Endothelial cell of umbilical vein (primary cell): ENCODE measurements at regions not wholly inside any gene's neighbourhood (a gene's known extent, or its start where the extent isn't known, plus 50 kb on each side); places are given as distances from the start of the nearest gene placed in this dataset.

ENCODE experiments used
- BruUV-seq: library from RNA; stranded (reverse); fragments of 400-500 nt; replicated peaks from 2 replicates; lab custom pipeline; 2021; lab: Mats Ljungman, UMichigan
- CTCF ChIA-PET: fragments of 300-600, 350-600 bp; sonication (Branson Sonifier 250); formaldehyde crosslinking; loops from one replicate; lab custom pipeline; 2021; ENCODE audit warnings: antibody characterized with exemption, inconsistent platforms; lab: Charles Lee
- POLR2A ChIA-PET: fragments of 300-600, 350-600 bp; sonication (Branson Sonifier 250); formaldehyde crosslinking; loops from one replicate; lab custom pipeline; 2021; ENCODE audit warnings: antibody characterized with exemption, inconsistent platforms; lab: Charles Lee
- DNase-seq: peaks from one replicate; pipeline ENCODE4 v3.0.0-alpha.2; 2011; ENCODE audit warnings: low read depth, low spot score
- FAIRE-seq: peaks from 2 replicates; lab custom pipeline; 2011; peaks lifted over from hg19 to GRCh38; lab: Jason Lieb, UNC
- H2AFZ ChIP-seq: 2 replicates; pipeline ENCODE4 v1.6.0; 2012; ENCODE audit warnings: low read depth, low read length, control low read depth, inconsistent platforms
- H3K27ac ChIP-seq: 2 replicates; pipeline ENCODE4 v1.5.1; 2011; ENCODE audit warnings: low read depth, mild to moderate bottlenecking, control low read depth, low read length, moderate library complexity; ENCODE audit not compliant: insufficient read depth
- H3K27me3 ChIP-seq, 2 experiments: 2 replicates each; pipeline versions ENCODE4 v1.6.0 to v1.6.1; 2011; ENCODE audit warnings: low read length in 2 of 2, mixed read lengths in 1 of 2; ENCODE audit not compliant: control insufficient read depth in 2 of 2, insufficient read depth in 2 of 2
- H3K36me3 ChIP-seq, 2 experiments: 2 replicates in 1 of 2; 3 replicates in 1 of 2; pipeline ENCODE4 v1.5.1; 2011; ENCODE audit warnings: low read length in 2 of 2, mild to moderate bottlenecking in 1 of 2, moderate library complexity in 1 of 2; ENCODE audit not compliant: control insufficient read depth in 2 of 2, insufficient read depth in 2 of 2; ENCODE audit errors: extremely low read depth in 1 of 2
- H3K4me1 ChIP-seq: 3 replicates; pipeline ENCODE4 v1.5.1; 2011; ENCODE audit warnings: mild to moderate bottlenecking, low read length; ENCODE audit not compliant: control insufficient read depth, insufficient read depth; ENCODE audit errors: extremely low read depth
- H3K4me2 ChIP-seq: 2 replicates; pipeline ENCODE4 v1.6.1; 2011; ENCODE audit warnings: low read length, control low read depth, mixed read lengths; ENCODE audit not compliant: insufficient read depth
- H3K4me3 ChIP-seq, 3 experiments: fragments of 200-600 bp in 1 of 3; sonication (generic), shearing (Covaris generic) in 1 of 3; replicated peaks in 1 of 3; 2 replicates each; pipeline ENCODE4 v1.5.1; 2011 to 2016; ENCODE audit warnings: control low read depth in 3 of 3, low read length in 3 of 3, mild to moderate bottlenecking in 2 of 3, inconsistent platforms in 1 of 3, low read depth in 1 of 3, moderate library complexity in 1 of 3; ENCODE audit not compliant: insufficient read depth in 1 of 3
- H3K79me2 ChIP-seq: 2 replicates; pipeline ENCODE4 v1.6.0; 2012; ENCODE audit warnings: low read length, inconsistent platforms; ENCODE audit not compliant: control insufficient read depth, insufficient read depth
- H3K9ac ChIP-seq: replicated peaks from 2 replicates; pipeline ENCODE3; 2011; ENCODE audit warnings: low read length, control low read depth; ENCODE audit not compliant: insufficient read depth; ENCODE audit errors: extremely low read depth
- H3K9me1 ChIP-seq: replicated peaks from 3 replicates; pipeline ENCODE4 v1.6.0; 2011; ENCODE audit warnings: mild to moderate bottlenecking, low read length; ENCODE audit not compliant: control insufficient read depth, insufficient read depth; ENCODE audit errors: extremely low read depth
- H3K9me3 ChIP-seq: replicated peaks from 2 replicates; pipeline ENCODE4 v1.5.1; 2012; ENCODE audit warnings: low read length, inconsistent platforms; ENCODE audit not compliant: control insufficient read depth, insufficient read depth
- H4K20me1 ChIP-seq: replicated peaks from 2 replicates; pipeline ENCODE3; 2011; ENCODE audit warnings: mild to moderate bottlenecking, low read length; ENCODE audit not compliant: control insufficient read depth, insufficient read depth; ENCODE audit errors: extremely low read depth
- EZH2 ChIP-seq: IDR thresholded peaks from 2 replicates; pipeline ENCODE4 v1.6.1; 2012; ENCODE audit warnings: borderline replicate concordance, low read depth, mild to moderate bottlenecking, moderate library complexity, low read length, inconsistent platforms; ENCODE audit not compliant: severe bottlenecking
- FOS ChIP-seq: IDR thresholded peaks from 2 replicates; pipeline ENCODE4 v1.6.1; 2011; ENCODE audit warnings: mild to moderate bottlenecking, low read length, moderate library complexity, borderline replicate concordance; ENCODE audit not compliant: insufficient read depth
- GATA2 ChIP-seq: IDR thresholded peaks from 2 replicates; pipeline ENCODE4 v1.7.0; 2011; ENCODE audit warnings: low read depth, mild to moderate bottlenecking, moderate library complexity, mixed read lengths, low read length; ENCODE audit not compliant: insufficient read length, insufficient read depth
- JUN ChIP-seq: IDR thresholded peaks from 2 replicates; pipeline ENCODE4 v1.6.1; 2011; ENCODE audit warnings: borderline replicate concordance, low read depth; ENCODE audit not compliant: insufficient read length, insufficient read depth
- MYC ChIP-seq: IDR thresholded peaks from one replicate; pipeline ENCODE4 v1.6.1; 2011; ENCODE audit warnings: mild to moderate bottlenecking, low read depth, low read length
- POLR2A ChIP-seq: IDR thresholded peaks from 2 replicates; pipeline ENCODE4 v1.6.1; 2012; ENCODE audit warnings: low read depth, mild to moderate bottlenecking, control low read depth, low read length
- POLR2AphosphoS5 ChIP-seq: IDR thresholded peaks from 2 replicates; pipeline ENCODE4 v1.6.1; 2012; ENCODE audit warnings: low read depth, mild to moderate bottlenecking, control low read depth, low read length, moderate library complexity; ENCODE audit not compliant: insufficient read depth
- dilution Hi-C: fragments of 300-500 bp; cut with MboI; formaldehyde crosslinking; loops from one replicate; pipeline ENCODE4 v1.15.0; 2019; ENCODE audit warnings: low sequenced_read_pairs; ENCODE audit not compliant: extremely low pct_ligation_motif_present
- intact Hi-C: fragments of 100-400 bp; cut with micrococcal nuclease; formaldehyde crosslinking; loops from one replicate; pipeline ENCODE4 v1.10.0; 2022
- TF ChIP-seq, protein P1 (sequence below): IDR thresholded peaks from 2 replicates; pipeline ENCODE4 v1.6.1; 2011; ENCODE audit not compliant: insufficient read depth, insufficient read length
- TF ChIP-seq, protein P2 (sequence below), 2 donors: IDR thresholded peaks; 1 replicate in 1 of 2; 2 replicates in 1 of 2; pipeline ENCODE4 v1.5.1; 2011; ENCODE audit warnings: low read length in 2 of 2, mild to moderate bottlenecking in 2 of 2, moderate library complexity in 2 of 2, control low read depth in 1 of 2, inconsistent platforms in 1 of 2, low read depth in 1 of 2; ENCODE audit not compliant: insufficient read depth in 1 of 2; ENCODE audit errors: extremely low read depth in 1 of 2

GRCh38 chr15:91541286-91541685 is 312.2 kb upstream of the SLCO3A1 start:
- no peak overlapping the region for H3K9ac ChIP-seq
- no peak for TF ChIP-seq POLR2A
- TF ChIP-seq, protein P1, sequence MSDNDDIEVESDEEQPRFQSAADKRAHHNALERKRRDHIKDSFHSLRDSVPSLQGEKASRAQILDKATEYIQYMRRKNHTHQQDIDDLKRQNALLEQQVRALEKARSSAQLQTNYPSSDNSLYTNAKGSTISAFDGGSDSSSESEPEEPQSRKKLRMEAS, result no peak
- TF ChIP-seq MYC, result no peak
- TF ChIP-seq POLR2AphosphoS5, result no peak
- no peak for TF ChIP-seq JUN
- TF ChIP-seq, protein P2, sequence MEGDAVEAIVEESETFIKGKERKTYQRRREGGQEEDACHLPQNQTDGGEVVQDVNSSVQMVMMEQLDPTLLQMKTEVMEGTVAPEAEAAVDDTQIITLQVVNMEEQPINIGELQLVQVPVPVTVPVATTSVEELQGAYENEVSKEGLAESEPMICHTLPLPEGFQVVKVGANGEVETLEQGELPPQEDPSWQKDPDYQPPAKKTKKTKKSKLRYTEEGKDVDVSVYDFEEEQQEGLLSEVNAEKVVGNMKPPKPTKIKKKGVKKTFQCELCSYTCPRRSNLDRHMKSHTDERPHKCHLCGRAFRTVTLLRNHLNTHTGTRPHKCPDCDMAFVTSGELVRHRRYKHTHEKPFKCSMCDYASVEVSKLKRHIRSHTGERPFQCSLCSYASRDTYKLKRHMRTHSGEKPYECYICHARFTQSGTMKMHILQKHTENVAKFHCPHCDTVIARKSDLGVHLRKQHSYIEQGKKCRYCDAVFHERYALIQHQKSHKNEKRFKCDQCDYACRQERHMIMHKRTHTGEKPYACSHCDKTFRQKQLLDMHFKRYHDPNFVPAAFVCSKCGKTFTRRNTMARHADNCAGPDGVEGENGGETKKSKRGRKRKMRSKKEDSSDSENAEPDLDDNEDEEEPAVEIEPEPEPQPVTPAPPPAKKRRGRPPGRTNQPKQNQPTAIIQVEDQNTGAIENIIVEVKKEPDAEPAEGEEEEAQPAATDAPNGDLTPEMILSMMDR (IDR thresholded peaks at IDR 0.05; ENCODE audit: extremely low read depth in 1 of 2, insufficient read depth in 1 of 2, low read depth in 1 of 2, low read length in 2 of 2), result no peak
- no peak for TF ChIP-seq EZH2
- TF ChIP-seq FOS, result no peak
- TF ChIP-seq GATA2, result no peak
- H2AFZ ChIP-seq, result no peak overlapping the region
- H3K9me1 ChIP-seq, result no peaks in the 10 kb centered on the region
- ChIA-PET POLR2A (no interaction called here), CTCF (no interaction called here)
- no TSS peak for BruUV-seq
- no peaks in the 10 kb centered on the region for H3K36me3 ChIP-seq
- H3K27me3 ChIP-seq, result no peaks in the 10 kb centered on the region
- dilution Hi-C loops (no loop called here), intact Hi-C loops (no loop called here)
- H3K9me3 ChIP-seq, result no peaks in the 10 kb centered on the region
- no peaks in the 10 kb centered on the region for H3K4me1 ChIP-seq
- no peak overlapping the region for H3K27ac ChIP-seq
- H3K4me3 ChIP-seq, result no peak overlapping the region
- no peak for DNase-seq
- H3K4me2 ChIP-seq, result no peak overlapping the region
- no peaks in the 10 kb centered on the region for H3K79me2 ChIP-seq
- no peak for FAIRE-seq
- no peaks in the 10 kb centered on the region for H4K20me1 ChIP-seq
